K562 (cell line): ENCODE measurements at regions not wholly inside any gene's neighbourhood (a gene's known extent, or its start where the extent isn't known, plus 50 kb on each side); places are given as distances from the start of the nearest gene placed in this dataset.

Source experiments
- ARID1B ChIP-seq: fragments of 450-650 bp; IDR thresholded peaks from 2 replicates; pipeline ENCODE4 v1.6.1; 2016; ENCODE audit warnings: antibody characterized with exemption, mild to moderate bottlenecking, inconsistent platforms
- GATA2 ChIP-seq: sonication (generic); formaldehyde crosslinking; IDR thresholded peaks from 2 replicates; pipeline ENCODE4 v1.4.0; 2020; ENCODE audit warnings: mild to moderate bottlenecking, missing genetic modification reagents
- HOXB6 ChIP-seq: fragments of 250-450 bp; sonication (Bioruptor Pico); IDR thresholded peaks from 2 replicates; pipeline ENCODE4 v1.5.1; 2022; ENCODE audit warnings: mild to moderate bottlenecking, borderline replicate concordance
- MTA1 ChIP-seq: fragments of 450-650 bp; IDR thresholded peaks from 2 replicates; pipeline ENCODE4 v1.6.1; 2017; ENCODE audit warnings: borderline replicate concordance
- NFATC3 ChIP-seq: fragments of 450-650 bp; IDR thresholded peaks from 2 replicates; pipeline ENCODE4 v1.6.1; 2017; ENCODE audit warnings: mild to moderate bottlenecking
- POU5F1 ChIP-seq: fragments of 150-350 bp; IDR thresholded peaks from 2 replicates; pipeline ENCODE4 v1.6.1; 2014; ENCODE audit warnings: borderline replicate concordance, low read length, low read depth, mild to moderate bottlenecking; ENCODE audit not compliant: partially characterized antibody
- PTRF ChIP-seq: fragments of 450-650 bp; IDR thresholded peaks from 2 replicates; pipeline ENCODE4 v1.6.1; 2016; ENCODE audit warnings: mild to moderate bottlenecking, missing genetic modification characterization, missing compliant biosample characterization
- RBBP5 ChIP-seq: fragments of 200-600 bp; sonication (generic); IDR thresholded peaks from 2 replicates; pipeline ENCODE4 v1.6.1; 2012; ENCODE audit warnings: borderline replicate concordance, mild to moderate bottlenecking, low read length, control low read depth, inconsistent platforms; ENCODE audit not compliant: insufficient read depth, poor library complexity, severe bottlenecking
- ZNF124 ChIP-seq: sonication (generic); formaldehyde crosslinking; IDR thresholded peaks from 2 replicates; pipeline ENCODE4 v1.8.1; 2022; ENCODE audit warnings: missing genetic modification reagents
- ZNF23 ChIP-seq: fragments of 250-450 bp; sonication (Bioruptor Pico); IDR thresholded peaks from 2 replicates; pipeline ENCODE4 v1.4.0; 2020; ENCODE audit warnings: mild to moderate bottlenecking
- TF ChIP-seq, protein P1 (sequence below): fragments of 450-650 bp; formaldehyde crosslinking; IDR thresholded peaks from 2 replicates; pipeline ENCODE4 v1.4.0; 2020; ENCODE audit warnings: mild to moderate bottlenecking, moderate library complexity
- TF ChIP-seq, protein P2 (sequence below), 3 experiments: fragments of 200-800 bp in 1 of 3; fragments of 250-450 bp in 1 of 3; fragments of 450-650 bp in 1 of 3; sonication (Bioruptor Pico) in 1 of 3; sonication (Bioruptor generic) in 1 of 3; formaldehyde crosslinking in 1 of 3; IDR thresholded peaks; 2 replicates each; pipeline versions ENCODE4 v1.6.1 to v1.8.0; 2016 to 2022; ENCODE audit warnings: mild to moderate bottlenecking in 2 of 3, missing genetic modification characterization in 2 of 3, missing compliant biosample characterization in 1 of 3, moderate library complexity in 1 of 3
- TF ChIP-seq, protein P3 (sequence below): sonication (generic); formaldehyde crosslinking; IDR thresholded peaks from 2 replicates; pipeline ENCODE4 v1.5.0; 2020; ENCODE audit warnings: missing genetic modification reagents
- TF ChIP-seq, protein P4 (sequence below): sonication (generic); IDR thresholded peaks from 2 replicates; pipeline ENCODE4 v1.6.1; 2016

DNA sequence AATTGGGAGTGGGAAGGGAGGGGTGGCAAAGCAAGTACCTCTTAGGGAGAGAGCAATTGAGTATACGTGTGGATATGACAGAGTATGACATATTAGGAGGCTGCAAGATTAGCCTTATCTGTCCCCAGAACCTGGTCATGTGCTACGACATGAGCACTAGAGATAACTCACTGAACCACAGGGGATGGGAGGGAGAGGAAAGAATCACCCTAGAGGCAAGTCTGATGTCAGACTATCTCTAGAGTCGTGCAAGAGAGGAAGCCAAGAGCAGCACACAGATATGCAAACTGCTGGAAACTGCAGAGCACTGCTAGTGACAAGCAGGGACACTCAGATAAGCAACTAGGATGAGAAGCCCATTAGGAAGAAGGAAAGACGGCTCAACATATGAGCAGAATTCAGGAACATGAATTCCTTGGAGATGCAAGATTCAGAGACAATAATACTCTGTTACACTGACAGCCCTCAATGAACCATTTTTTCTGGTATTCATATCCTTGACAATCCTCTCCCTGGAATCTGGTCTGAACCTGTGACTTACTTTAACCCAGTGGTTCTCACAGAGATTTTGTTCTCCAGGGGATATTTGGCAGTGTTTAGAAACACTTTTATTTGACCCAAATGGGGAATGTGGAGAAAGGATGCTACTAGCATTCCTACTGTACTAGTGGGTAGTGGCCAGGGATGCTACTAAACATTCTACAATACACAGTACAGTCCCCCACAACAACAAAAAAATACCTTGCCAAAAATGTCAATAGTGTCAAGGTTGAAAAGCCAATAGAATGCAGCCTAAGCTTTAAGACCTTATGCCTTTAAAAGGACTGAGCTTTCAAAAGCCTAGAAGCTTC, 84.0 kb upstream of the BMP2K start (continued):
- TF ChIP-seq, protein P1, sequence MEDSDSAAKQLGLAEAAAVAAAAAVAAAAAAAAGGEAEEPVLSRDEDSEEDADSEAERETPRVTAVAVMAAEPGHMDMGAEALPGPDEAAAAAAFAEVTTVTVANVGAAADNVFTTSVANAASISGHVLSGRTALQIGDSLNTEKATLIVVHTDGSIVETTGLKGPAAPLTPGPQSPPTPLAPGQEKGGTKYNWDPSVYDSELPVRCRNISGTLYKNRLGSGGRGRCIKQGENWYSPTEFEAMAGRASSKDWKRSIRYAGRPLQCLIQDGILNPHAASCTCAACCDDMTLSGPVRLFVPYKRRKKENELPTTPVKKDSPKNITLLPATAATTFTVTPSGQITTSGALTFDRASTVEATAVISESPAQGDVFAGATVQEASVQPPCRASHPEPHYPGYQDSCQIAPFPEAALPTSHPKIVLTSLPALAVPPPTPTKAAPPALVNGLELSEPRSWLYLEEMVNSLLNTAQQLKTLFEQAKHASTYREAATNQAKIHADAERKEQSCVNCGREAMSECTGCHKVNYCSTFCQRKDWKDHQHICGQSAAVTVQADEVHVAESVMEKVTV (CRISPR knock-in tag), result 0 out of 2 replicates have a peak, but pooled peaks have one; percentile 19
- peak; percentile 100 for TF ChIP-seq ARID1B
- TF ChIP-seq, protein P2, sequence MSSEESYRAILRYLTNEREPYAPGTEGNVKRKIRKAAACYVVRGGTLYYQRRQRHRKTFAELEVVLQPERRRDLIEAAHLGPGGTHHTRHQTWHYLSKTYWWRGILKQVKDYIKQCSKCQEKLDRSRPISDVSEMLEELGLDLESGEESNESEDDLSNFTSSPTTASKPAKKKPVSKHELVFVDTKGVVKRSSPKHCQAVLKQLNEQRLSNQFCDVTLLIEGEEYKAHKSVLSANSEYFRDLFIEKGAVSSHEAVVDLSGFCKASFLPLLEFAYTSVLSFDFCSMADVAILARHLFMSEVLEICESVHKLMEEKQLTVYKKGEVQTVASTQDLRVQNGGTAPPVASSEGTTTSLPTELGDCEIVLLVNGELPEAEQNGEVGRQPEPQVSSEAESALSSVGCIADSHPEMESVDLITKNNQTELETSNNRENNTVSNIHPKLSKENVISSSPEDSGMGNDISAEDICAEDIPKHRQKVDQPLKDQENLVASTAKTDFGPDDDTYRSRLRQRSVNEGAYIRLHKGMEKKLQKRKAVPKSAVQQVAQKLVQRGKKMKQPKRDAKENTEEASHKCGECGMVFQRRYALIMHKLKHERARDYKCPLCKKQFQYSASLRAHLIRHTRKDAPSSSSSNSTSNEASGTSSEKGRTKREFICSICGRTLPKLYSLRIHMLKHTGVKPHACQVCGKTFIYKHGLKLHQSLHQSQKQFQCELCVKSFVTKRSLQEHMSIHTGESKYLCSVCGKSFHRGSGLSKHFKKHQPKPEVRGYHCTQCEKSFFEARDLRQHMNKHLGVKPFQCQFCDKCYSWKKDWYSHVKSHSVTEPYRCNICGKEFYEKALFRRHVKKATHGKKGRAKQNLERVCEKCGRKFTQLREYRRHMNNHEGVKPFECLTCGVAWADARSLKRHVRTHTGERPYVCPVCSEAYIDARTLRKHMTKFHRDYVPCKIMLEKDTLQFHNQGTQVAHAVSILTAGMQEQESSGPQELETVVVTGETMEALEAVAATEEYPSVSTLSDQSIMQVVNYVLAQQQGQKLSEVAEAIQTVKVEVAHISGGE (CRISPR knock-in tag; IDR thresholded peaks at IDR 0.05), result peak in 1 of 3 experiments; percentile 88; a peak in 2 of 6 replicates
- TF ChIP-seq, protein P3, sequence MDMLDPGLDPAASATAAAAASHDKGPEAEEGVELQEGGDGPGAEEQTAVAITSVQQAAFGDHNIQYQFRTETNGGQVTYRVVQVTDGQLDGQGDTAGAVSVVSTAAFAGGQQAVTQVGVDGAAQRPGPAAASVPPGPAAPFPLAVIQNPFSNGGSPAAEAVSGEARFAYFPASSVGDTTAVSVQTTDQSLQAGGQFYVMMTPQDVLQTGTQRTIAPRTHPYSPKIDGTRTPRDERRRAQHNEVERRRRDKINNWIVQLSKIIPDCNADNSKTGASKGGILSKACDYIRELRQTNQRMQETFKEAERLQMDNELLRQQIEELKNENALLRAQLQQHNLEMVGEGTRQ, result no peak; the same call in 1 of the 2 replicates
- peak; percentile 96 for TF ChIP-seq NFATC3
- peak; percentile 95 for TF ChIP-seq MTA1
- peak; percentile 100 for TF ChIP-seq GATA2 (CRISPR knock-in tag)
- TF ChIP-seq RBBP5, result peak; percentile 54
- TF ChIP-seq HOXB6, result no peak
- TF ChIP-seq ZNF124, result no peak
- no peak; the same call in none of the 2 replicates for TF ChIP-seq ZNF23
- no peak for TF ChIP-seq POU5F1
- no peak for TF ChIP-seq PTRF (tag)
- TF ChIP-seq, protein P4, sequence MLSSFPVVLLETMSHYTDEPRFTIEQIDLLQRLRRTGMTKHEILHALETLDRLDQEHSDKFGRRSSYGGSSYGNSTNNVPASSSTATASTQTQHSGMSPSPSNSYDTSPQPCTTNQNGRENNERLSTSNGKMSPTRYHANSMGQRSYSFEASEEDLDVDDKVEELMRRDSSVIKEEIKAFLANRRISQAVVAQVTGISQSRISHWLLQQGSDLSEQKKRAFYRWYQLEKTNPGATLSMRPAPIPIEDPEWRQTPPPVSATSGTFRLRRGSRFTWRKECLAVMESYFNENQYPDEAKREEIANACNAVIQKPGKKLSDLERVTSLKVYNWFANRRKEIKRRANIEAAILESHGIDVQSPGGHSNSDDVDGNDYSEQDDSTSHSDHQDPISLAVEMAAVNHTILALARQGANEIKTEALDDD, result peak; percentile 94
